Muscle of leg (tissue), 3 donors: ENCODE measurements at regions not wholly inside any gene's neighbourhood (a gene's known extent, or its start where the extent isn't known, plus 50 kb on each side); places are given as distances from the start of the nearest gene placed in this dataset.
"Not testable (repeated sequence)": the region's sequence is repeated elsewhere in the genome, so short reads cannot be mapped to it uniquely, and the experiment has no call there.

Source experiments
- DNase-seq: peaks from one replicate; pipeline ENCODE4 v3.0.0; 2013
- H3K27ac ChIP-seq: one replicate; pipeline ENCODE4 v1.5.1; 2013; ENCODE audit warnings: mild to moderate bottlenecking, low read length, control low read depth
- H3K27me3 ChIP-seq: one replicate; pipeline ENCODE4 v1.6.1; 2013; ENCODE audit warnings: low read length; ENCODE audit not compliant: control insufficient read depth, insufficient read depth
- H3K36me3 ChIP-seq: one replicate; pipeline ENCODE4 v1.6.1; 2013; ENCODE audit warnings: low read length; ENCODE audit not compliant: control insufficient read depth, insufficient read depth
- H3K4me1 ChIP-seq: one replicate; pipeline ENCODE4 v1.6.1; 2013; ENCODE audit warnings: low read length; ENCODE audit not compliant: control insufficient read depth, insufficient read depth
- H3K4me3 ChIP-seq: one replicate; pipeline ENCODE4 v1.5.1; 2013; ENCODE audit warnings: low read length, control low read depth
- H3K9me3 ChIP-seq: replicated peaks from 2 replicates; pipeline ENCODE4 v1.6.1; 2013; ENCODE audit warnings: low read depth, low read length; ENCODE audit not compliant: control insufficient read depth
- WGBS: methylation state at CpG from one replicate; pipeline ENCODE4 v1.1.5; 2013; ENCODE audit warnings: missing lambda C conversion rate; ENCODE audit not compliant: insufficient coverage; 5-methylcytosine and 5-hydroxymethylcytosine counted together

- no peaks in the 10 kb centered on the region for H3K4me1 ChIP-seq
- H3K27ac ChIP-seq, result no peak overlapping the region
- DNase-seq, result peak; percentile 85
- H3K9me3 ChIP-seq, result peaks cover 7% of the 10 kb centered on the region
- H3K36me3 ChIP-seq, result no peaks in the 10 kb centered on the region
- no peaks in the 10 kb centered on the region for H3K27me3 ChIP-seq
- no peak overlapping the region for H3K4me3 ChIP-seq
- no CpG with 5 or more reads among the region's 2 CpGs for WGBS
These were observed 471.8 kb downstream of the COL12A1 start for GRCh38 chr6:74733830-74734620.

- H3K4me3 ChIP-seq, result no peak overlapping the region
- H3K27me3 ChIP-seq, result no peaks in the 10 kb centered on the region
- no CpG with 5 or more reads among the region's 4 CpGs for WGBS
- H3K9me3 ChIP-seq, result peaks cover 2% of the 10 kb centered on the region
- no peak overlapping the region for H3K27ac ChIP-seq
- no peak for DNase-seq
- no peaks in the 10 kb centered on the region for H3K36me3 ChIP-seq
- H3K4me1 ChIP-seq, result no peaks in the 10 kb centered on the region
These were observed 473.9 kb downstream of the COL12A1 start for GRCh38 chr6:74731931-74732330.

- 63% methylated on average over 1 of the region's 2 CpGs for WGBS
- no peaks in the 10 kb centered on the region for H3K9me3 ChIP-seq
- H3K36me3 ChIP-seq, result no peaks in the 10 kb centered on the region
- H3K4me1 ChIP-seq, result no peaks in the 10 kb centered on the region
- H3K27ac ChIP-seq, result no peak overlapping the region
- H3K27me3 ChIP-seq, result no peaks in the 10 kb centered on the region
- peak; percentile 24 for DNase-seq
- no peak overlapping the region for H3K4me3 ChIP-seq
These were observed 474.6 kb downstream of the COL12A1 start for GRCh38 chr6:74731204-74731603.

GRCh38 chr6:74720923-74721322 is 484.9 kb downstream of the COL12A1 start:
- no peak overlapping the region for H3K27ac ChIP-seq
- H3K27me3 ChIP-seq, result no peaks in the 10 kb centered on the region
- H3K4me3 ChIP-seq, result no peak overlapping the region
- H3K9me3 ChIP-seq, result no peaks in the 10 kb centered on the region
- DNase-seq, result no peak
- WGBS, result no CpG with 5 or more reads among the region's 1 CpG
- no peaks in the 10 kb centered on the region for H3K4me1 ChIP-seq
- H3K36me3 ChIP-seq, result no peaks in the 10 kb centered on the region

- Histone ChIP-seq H3K9me3 (no peaks in the 10 kb centered on the region), H3K4me1 (no peaks in the 10 kb centered on the region), H3K4me3 (no peak overlapping the region), H3K36me3 (no peaks in the 10 kb centered on the region), H3K27ac (no peak overlapping the region), H3K27me3 (no peaks in the 10 kb centered on the region)
- DNase-seq, result no peak
These were observed 488.3 kb downstream of the COL12A1 start for GRCh38 chr6:74717591-74717990.

GRCh38 chr6:74715355-74716085 is 490.3 kb downstream of the COL12A1 start:
- DNase-seq, result no peak

GRCh38 chr6:74713941-74714340 is 491.9 kb downstream of the COL12A1 start:
- Histone ChIP-seq H3K27ac (no peak overlapping the region), H3K4me1 (no peaks in the 10 kb centered on the region), H3K27me3 (no peaks in the 10 kb centered on the region), H3K9me3 (no peaks in the 10 kb centered on the region), H3K36me3 (no peaks in the 10 kb centered on the region), H3K4me3 (no peak overlapping the region)
- DNase-seq, result no peak

More at GRCh38 chr6:74715355-74716085, 490.3 kb downstream of the COL12A1 start:
- Histone ChIP-seq H3K9me3 (no peaks in the 10 kb centered on the region), H3K4me3 (no peak overlapping the region), H3K27ac (no peak overlapping the region), H3K4me1 (no peaks in the 10 kb centered on the region), H3K27me3 (no peaks in the 10 kb centered on the region), H3K36me3 (no peaks in the 10 kb centered on the region)
- WGBS, result no CpG with 5 or more reads among the region's 1 CpG

- DNase-seq, result no peak
- Histone ChIP-seq H3K4me3 (no peak overlapping the region), H3K27ac (no peak overlapping the region), H3K36me3 (no peaks in the 10 kb centered on the region), H3K4me1 (no peaks in the 10 kb centered on the region), H3K27me3 (no peaks in the 10 kb centered on the region), H3K9me3 (no peaks in the 10 kb centered on the region)
- WGBS, result no CpG with 5 or more reads among the region's 1 CpG
These were observed 500.4 kb downstream of the COL12A1 start for GRCh38 chr6:74705451-74705850.

- not testable (repeated sequence) for H3K27me3 ChIP-seq, H3K4me1 ChIP-seq, H3K9me3 ChIP-seq, H3K27ac ChIP-seq, DNase-seq, H3K36me3 ChIP-seq, H3K4me3 ChIP-seq
- WGBS, result no CpG with 5 or more reads among the region's 7 CpGs
These were observed 501.3 kb downstream of the COL12A1 start for GRCh38 chr6:74704540-74704939.

GRCh38 chr6:74690365-74690764 is 515.5 kb downstream of the COL12A1 start:
- Histone ChIP-seq H3K36me3 (no peaks in the 10 kb centered on the region), H3K9me3 (no peaks in the 10 kb centered on the region)
- WGBS, result no CpG with 5 or more reads among the region's 2 CpGs

More at GRCh38 chr6:74690365-74690764, 515.5 kb downstream of the COL12A1 start:
- H3K27ac ChIP-seq, result peak overlapping the region; percentile 67
- DNase-seq, result peak; percentile 73
- H3K4me1 ChIP-seq, result no peaks in the 10 kb centered on the region
- no peaks in the 10 kb centered on the region for H3K27me3 ChIP-seq
- H3K4me3 ChIP-seq, result no peak overlapping the region
